Brain pericyte (primary cell): ENCODE measurements at regions not wholly inside any gene's neighbourhood (a gene's known extent, or its start where the extent isn't known, plus 50 kb on each side); places are given as distances from the start of the nearest gene placed in this dataset.
"Not testable (repeated sequence)": the region's sequence is repeated elsewhere in the genome, so short reads cannot be mapped to it uniquely, and the experiment has no call there.

Experiments used
- DNase-seq: peaks from one replicate; pipeline ENCODE4 v3.0.0-alpha.2; 2012; ENCODE audit warnings: low read depth, low spot score

DNA sequence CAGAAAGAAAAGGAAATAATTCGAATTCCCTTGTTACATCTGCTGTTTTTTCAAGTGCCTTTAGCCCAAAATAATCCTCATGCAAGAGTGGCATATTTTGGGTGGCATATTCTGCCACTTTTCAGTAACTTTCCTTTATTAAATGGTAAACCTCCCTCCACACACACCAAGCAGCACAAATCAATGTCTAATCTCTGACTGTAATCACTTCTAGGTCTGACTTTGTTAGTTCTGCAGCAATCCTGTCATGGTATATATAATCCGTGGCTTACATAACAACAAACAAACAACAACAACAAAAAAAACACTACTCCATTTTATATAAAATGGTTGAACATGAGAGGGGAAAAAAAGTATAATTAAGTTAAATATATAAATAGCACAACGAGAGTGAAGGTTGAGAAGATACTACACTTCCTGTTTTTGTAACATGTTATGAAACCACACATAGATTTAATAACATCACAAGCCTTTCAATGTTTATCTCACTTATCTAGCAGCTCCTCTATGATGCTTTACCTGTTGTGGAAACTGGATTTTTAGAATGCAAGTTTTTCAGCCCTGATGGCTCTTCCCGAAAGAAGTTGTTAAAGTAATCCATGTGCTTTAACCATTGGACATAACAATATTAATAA lies 715.4 kb downstream of the GRXCR1 start:
- no peak for DNase-seq

DNA sequence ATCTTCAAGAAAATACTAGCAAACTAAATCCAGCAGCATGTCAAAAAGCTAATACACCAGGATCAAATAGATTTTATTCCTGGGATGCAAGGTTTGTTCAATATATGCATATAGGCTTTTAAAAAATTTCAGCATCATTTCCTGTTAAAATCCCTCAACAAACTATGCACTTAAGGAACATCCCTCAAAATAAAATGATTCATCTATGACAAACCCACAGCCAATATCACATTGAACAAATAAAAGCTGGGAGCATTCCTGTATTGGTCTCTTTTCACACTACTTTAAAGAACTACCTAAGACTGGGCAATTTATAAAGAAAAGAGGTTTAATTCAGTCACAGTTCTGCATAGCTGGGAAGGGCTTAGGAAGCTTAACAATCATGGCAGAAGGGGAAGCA lies 726.7 kb downstream of the GRXCR1 start:
- DNase-seq: no peak

DNA sequence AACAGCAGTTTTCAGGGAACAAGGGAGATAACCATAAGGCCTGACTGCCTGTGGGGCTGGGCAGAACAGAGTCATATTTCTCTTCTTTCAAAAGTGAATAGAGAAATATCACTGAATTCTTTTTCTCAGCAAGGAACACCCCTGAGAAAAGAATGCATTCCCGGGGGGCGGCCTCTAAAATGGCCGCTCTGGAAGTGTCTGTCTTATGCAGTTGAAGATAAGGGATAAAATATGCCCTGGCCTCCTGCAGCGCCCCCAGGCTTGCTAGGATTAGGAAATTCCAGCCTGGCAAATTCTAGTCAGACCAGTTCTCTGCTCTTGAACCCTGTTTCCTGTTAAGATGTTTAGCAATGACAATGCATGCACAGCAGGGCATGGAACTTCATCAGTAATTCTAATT lies 745.4 kb downstream of the GRXCR1 start:
- DNase-seq: not testable (repeated sequence)

DNA sequence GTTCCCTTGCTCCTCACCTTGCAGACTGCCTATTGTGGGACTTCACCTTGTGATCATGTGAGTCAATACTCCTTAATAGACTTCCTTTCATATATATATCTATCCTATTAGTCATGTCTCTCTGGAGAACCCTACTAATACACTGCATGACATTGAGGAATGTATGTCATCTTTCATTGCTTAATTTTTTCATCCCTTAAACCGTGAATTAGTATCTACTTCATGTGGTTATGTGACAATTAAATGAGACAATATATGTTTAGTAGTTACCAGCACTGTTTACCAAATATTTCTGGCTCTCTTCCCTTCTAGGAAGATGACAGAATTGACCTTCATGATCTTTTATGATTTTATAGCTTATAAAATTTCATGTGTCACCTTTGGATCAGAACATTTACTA lies 759.5 kb downstream of the GRXCR1 start:
- DNase-seq: no peak

DNA sequence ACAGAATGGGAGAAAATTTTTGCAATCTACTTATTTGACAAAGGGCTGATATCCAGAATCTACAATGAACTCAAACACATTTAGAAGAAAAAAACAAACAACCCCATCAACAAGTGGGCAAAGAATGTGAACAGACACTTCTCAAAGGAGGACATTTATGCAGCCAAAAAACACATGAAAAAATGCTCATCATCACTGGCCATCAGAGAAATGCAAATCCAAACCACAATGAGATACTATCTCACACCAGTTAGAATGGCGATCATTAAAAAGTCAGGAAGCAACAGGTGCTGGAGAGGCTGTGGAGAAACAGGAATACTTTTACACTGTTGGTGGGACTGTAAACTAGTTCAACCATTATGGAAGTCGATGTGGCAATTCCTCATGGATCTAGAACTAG lies 767.0 kb downstream of the GRXCR1 start:
- not testable (repeated sequence) for DNase-seq

DNA sequence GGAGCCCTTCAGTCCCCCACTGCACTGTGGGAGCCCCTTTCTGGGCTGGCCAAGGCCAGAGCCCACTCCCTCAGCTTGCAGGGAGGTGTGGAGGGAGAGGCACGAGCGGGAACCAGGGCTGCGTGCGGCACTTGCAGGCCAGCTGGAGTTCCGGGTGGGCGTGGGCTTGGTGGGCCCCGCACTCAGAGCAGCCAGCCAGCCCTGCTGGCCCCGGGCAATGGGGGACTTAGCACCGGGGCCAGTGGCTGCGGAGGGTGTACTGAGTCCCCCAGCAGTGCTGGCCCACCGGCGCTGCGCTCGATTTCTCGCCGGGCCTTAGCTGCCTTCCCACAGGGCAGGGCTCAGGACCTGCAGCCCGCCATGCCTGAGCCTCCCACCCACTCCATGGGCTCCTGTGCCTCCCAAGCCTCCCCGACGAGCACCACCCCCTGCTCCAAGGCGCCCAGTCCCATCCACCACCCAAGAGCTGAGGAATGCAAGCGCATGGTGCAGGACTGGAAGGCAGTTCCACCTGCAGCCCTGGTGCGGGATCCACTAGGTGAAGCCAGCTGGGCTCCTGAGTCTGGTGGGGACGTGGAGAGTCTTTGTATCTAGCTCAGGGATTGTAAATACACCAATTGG lies 776.2 kb downstream of the KCTD8 start:
- DNase-seq: not testable (repeated sequence)

DNA sequence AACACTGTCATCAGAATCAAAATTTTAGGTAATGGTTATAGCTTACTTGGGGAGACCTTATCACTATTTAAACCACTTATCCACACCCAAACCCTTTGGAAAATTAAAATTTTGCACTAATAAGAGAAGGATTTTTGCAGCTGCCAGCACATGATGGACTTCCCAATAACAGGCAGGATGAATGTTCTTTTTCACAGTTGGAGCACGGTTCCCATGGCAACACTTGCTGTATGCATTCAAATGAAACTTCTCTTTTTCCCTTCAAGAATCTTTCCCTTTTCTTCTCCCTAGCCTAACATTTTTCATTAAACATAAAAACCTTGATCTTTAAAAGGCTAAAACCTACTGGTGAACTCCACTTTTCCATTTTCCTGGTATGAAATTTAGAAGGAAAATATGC lies 768.2 kb downstream of the KCTD8 start:
- no peak for DNase-seq

DNA sequence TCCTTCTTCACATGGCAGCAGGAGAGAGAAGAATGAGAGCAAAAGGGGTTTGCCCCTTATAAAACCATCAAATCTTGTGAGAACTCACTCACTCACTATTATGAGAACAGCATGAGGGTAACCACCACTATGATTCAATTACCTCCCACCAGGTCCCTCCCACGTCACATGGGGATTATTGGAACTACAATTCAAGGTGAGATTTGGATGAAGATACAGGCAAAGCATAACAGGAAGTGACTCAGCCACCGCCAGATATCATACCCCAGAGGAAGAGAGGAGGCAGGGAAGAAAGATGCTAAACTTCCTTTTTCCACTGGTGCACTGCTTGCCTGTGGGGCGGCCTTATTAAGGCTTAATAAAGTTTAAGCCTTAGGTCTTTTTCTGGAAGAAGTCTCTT lies 766.1 kb downstream of the KCTD8 start:
- DNase-seq: no peak

DNA sequence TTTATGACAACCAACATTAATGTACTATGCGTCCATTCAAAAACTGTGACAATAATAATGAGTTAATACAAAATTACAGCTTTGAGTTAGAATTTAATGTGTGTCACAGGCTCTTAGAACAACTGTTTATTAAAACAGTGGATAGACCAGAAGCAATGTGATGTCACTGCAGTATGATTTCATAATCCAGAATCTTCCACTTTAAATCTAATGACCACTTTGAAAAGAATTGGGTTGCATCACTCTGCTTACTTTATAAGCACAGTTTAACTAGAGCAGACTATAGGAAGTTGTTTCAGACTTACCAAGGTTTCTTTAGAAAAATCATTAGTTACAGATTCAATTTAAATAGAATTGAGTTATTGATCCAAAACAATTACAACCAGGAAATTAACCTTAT lies 758.5 kb downstream of the KCTD8 start:
- DNase-seq: no peak

DNA sequence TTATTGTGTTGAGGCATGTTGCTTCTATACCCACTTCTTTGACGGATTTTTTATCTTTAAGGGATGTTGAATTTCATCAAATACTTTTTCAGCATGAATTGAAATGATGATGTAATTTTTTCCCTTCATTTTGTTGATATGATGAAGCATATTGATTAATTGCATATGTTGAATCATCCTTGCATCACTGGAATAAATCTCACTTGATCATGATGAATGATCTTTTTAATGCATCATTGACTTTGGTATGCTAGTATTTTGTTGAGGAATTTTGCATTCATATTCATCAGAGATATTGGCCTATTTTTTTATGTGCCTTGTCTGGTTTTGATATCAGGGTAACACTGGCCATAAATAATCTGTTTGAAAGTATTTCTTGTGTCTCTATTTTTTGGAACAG lies 754.7 kb downstream of the KCTD8 start:
- DNase-seq: no peak

DNA sequence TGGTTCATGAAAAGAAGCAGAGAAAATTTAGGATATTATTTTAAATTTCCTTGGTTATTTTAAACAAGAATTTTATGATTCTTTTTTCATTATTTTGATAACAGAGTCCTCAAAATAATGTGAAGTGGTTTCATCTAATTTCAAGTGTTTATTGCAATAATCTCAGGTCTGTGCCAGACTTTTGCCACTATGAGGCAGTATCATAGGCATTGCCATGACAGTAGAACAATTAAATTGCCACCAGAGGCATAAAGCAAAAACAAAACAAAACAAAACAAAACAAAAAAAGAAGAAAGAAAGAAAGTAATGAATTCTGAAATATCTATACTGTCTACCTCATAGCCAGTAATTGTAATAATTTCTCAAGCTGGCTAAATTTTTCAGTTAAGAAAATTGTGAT lies 739.2 kb downstream of the KCTD8 start:
- DNase-seq: no peak

DNA sequence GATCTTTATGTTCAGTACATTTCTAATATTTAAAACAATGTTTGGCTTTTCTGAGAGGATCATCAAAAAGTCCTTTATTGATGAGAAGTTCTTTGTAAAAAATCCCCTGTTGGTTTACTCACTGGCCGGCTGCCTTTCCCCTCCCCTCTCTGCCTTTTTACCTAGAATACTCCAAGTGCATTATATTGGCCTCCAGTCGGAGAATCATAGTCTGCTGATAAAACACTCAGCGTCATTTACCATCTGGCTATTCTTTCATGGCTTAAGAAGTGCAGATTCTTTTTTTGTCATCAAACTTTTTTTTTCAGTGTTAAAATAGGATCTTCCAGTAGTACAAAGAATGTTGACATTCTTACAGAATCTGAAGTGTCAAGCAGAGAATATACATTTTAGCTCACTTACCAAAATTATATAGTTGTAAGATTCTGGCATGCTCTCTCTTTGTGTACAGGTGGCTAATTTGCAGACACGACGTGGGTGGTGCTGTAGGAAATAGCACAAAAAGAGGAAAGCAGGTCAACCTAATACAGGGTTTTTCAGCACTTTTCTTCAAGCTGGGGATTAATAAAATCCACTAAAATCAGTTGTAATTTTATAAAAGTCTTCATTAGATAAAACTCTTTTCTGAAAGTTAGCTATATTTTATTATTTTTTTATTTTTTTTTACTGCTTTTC lies 731.8 kb downstream of the KCTD8 start:
- no peak for DNase-seq

DNA sequence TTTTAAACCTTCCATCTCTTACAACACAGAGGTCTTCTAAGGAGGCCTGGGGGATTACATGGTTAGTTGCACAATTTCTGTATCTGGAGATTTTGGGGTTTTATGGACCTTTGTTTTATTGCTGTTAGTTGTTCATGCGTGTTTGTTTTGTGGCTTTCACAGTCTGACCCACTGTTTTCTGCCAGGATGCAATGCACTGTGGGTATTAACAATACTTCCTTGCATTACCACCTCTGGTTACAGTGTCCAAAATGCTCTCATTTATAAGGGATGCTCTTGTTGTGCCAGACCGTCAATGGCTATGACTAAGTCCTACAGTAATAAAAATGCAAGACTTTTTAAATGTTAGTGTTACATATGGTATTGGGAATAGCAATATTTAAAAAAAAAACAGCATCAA lies 730.2 kb downstream of the KCTD8 start:
- no peak for DNase-seq

DNA sequence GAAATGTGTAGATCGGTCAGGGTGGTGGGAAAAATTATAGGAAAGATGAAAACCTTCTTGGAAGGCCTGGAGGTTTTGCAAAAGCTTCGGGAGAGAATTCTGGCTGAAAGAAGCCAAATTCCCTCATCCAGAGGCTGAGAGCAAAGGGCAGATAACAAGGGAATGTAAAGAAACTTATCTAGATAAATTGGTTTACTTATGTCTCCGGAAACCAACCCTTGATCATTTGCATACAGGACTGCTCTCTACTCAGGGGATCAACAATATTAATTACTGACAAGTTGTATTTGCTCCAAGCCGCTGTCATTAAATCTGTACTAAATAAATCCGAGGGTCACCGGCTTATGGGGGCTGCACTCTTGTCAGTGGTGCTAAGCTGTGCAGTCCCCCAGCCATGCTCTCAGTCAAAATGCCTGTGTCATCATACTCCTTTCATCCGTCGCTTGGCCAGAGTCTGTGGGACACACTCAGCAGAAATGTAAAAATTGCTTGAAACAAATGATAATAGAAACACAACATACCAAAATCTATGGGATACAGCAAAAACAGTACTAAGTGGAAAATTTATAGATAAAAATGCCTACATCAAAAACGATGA lies 715.7 kb downstream of the KCTD8 start:
- no peak for DNase-seq

DNA sequence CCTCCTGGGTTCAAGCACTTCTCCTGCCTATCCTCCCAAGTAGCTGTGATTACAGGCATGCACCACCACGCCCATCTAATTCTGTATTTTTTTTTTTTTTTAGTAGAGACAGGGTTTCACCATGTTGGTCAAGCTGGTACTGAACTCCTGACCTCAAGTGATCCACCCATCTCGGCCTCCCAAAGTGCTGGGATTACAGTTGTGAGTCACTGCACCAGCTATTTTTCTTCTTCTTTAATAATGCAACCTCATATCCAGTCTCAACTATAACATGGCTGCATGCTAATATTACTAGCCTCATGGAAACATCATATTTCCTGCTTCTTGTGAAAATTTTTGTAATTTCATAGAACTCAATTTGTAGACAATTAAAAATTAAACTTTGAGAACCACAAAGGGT lies 706.5 kb downstream of the KCTD8 start:
- no peak for DNase-seq

DNA sequence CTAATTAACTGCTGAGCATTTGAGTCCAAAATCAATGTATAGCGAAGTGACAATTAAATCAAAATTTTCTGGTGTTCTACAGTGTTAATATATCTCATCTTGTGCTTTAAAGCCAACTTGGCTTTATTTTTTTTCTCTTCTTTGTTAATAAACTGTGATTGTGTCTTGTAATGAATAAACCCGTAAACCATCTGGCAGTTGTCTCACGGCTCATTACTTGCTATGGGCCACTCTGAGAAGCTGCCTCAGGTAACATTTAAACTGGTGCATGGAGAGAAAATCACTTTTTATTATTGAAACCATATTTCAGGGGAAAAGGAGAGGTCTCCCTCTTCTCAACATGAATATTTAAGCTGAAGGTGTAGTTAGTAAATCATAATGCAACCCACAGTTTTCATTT lies 694.0 kb downstream of the KCTD8 start:
- no peak for DNase-seq

DNA sequence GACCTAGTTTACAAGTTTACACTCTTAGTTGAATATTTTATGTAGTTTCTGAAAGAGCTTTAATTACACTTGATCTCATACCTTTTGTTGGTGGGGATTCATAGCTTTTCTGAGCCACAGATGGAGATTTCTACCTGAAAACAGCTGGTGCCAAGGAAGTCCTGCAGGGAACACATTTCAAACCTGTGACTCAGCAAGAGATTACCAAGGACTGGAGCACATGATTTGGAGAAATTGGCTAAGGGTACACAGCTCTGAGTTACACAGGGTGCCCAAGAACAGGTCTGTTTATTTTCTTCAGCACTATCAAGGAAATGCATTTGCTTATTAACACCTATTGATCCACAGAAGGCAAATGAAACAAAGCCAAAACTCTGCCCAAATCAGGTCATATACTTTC lies 691.5 kb downstream of the KCTD8 start:
- no peak for DNase-seq

DNA sequence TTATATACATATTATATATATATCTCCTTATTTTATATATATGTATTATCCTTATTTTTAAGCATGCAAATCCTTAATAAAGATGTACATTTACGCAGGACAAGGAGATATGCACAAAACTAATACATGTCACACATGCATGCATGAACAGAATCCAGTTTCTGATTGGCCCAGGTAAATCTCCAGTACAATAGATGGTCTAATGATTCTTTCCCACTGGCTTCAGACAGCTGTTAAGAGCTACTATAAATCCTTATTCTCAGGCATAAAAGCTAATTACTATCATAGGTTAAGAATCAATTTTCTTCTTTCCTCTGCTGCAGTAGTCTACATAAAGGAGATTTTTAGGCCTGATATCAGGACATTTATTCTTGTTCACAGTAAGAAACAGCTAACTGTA lies 689.8 kb downstream of the KCTD8 start:
- no peak for DNase-seq

DNA sequence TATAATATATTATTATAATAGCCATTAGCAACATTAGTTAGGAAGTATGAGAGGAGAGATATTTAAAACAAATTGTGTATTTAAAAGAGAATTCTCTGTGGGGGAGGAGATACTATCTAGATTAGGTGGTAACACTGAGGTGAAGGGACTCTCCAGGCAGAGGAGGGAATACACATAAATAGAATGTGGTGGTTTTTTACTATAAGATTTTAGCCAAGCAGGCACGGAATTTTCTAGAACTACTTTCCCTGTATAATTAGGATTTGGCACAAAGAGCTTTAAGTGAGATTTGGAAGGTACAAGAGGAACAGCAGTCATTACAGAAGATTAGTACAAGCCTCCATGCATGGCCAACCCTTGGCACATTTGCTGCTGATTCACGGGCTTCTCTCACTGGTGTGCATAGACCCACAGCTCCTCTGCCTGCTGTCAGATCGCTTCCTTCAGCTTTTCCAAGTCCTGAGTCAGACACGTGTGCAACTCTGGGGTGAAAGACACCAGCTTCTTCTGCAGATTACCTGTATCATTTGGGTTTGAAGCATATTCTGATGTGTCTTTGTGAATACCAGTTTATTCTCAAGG lies 685.5 kb downstream of the KCTD8 start:
- DNase-seq: no peak

DNA sequence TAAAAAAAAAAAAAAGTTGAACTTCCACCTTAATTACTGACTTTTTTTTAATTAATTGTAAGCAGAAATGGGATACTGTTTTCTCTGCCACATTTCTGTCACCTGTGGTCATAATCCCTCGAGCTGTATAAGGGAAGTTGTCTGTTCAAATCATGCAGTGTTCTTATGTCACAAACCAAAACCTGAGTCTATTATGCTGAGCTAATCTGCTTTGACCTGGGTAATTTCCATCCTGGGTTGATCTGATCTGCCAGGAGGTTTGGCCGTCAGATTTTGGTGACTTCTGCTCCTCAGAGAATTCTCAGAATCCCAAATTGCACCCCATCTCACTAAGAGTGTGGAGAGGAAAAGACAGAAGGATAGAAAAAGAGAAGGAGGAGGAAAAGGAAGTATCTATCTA lies 683.1 kb downstream of the KCTD8 start:
- no peak for DNase-seq

DNA sequence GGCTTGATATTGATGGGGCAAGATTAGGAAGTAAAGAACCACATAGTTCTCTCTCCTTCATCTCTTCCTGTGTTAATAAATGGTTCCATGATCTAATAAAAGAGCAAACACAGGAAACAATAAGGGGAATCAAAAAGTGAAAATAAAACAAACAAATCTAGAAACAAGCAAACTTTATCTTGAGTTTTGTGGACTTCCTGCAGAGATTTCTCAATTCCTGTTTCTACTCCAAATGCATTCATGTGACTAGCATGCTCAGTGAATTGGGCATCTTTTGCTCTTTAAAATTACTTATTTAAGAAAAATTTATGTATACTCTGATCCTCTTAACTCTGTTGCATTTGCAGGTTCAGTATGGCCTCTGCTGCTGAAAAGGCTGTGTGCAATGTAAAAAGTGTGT lies 682.0 kb downstream of the KCTD8 start:
- no peak for DNase-seq

DNA sequence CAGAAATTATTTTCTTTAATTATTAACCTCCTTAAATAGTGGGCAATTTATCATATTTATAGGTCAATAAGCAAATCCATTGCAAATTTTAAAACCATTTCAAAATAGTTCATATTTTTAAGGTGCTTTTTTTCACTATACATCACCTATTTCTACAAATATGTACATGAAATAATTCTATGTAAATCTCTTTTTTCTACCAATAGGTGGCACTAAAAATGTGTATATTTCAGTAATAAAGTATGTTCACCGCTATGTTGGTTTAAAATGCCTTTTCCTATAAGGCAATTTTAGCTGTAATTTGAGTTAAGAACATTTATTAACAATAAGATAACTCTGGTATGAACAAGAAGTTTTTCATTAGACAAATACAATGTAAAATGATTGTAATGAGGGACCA lies 672.2 kb downstream of the KCTD8 start:
- DNase-seq: no peak
